Heart left ventricle (tissue), 16 donors: ENCODE measurements at regions not wholly inside any gene's neighbourhood (a gene's known extent, or its start where the extent isn't known, plus 50 kb on each side); places are given as distances from the start of the nearest gene placed in this dataset.

Experiments used
- ATAC-seq, 4 donors: fragments of 200-7000 bp; cut with Tn5 transposase; one replicate each; pipeline ENCODE4 v1.9.1; 2020 to 2022; ENCODE audit warnings: moderate library complexity in 4 of 4, mild to moderate bottlenecking in 3 of 4, moderate number of reproducible peaks in 1 of 4
- DNase-seq, 5 donors: peaks; one replicate each; pipeline ENCODE4 v3.0.0-alpha.2; 2020
- H3K27ac ChIP-seq, 12 donors: fragments of 200-600 bp; sonication (generic) in 4 of 12; one replicate each; pipeline versions ENCODE4 v1.5.0 to v1.8.0; 2016 to 2022; ENCODE audit warnings: mild to moderate bottlenecking in 2 of 12
- H3K27me3 ChIP-seq, 9 donors: fragments of 200-600 bp; sonication (generic) in 2 of 9; one replicate each; pipeline versions ENCODE4 v1.5.1 to v1.8.0; 2016 to 2022; ENCODE audit warnings: mild to moderate bottlenecking in 3 of 9
- H3K36me3 ChIP-seq, 9 donors: fragments of 200-600 bp; sonication (generic) in 2 of 9; one replicate each; pipeline versions ENCODE4 v1.5.0 to v1.8.0; 2018 to 2022; ENCODE audit warnings: mild to moderate bottlenecking in 2 of 9
- H3K4me1 ChIP-seq, 12 donors: fragments of 200-600 bp; sonication (generic) in 4 of 12; one replicate each; pipeline versions ENCODE4 v1.5.0 to v1.8.0; 2016 to 2022; ENCODE audit warnings: mild to moderate bottlenecking in 3 of 12
- H3K4me3 ChIP-seq, 12 donors: fragments of 200-600 bp; sonication (generic) in 4 of 12; one replicate each; pipeline versions ENCODE4 v1.5.0 to v1.8.0; 2017 to 2022; ENCODE audit warnings: mild to moderate bottlenecking in 9 of 12, moderate library complexity in 4 of 12
- H3K9me3 ChIP-seq, 12 donors: fragments of 200-600 bp; sonication (generic) in 4 of 12; one replicate each; pipeline versions ENCODE4 v1.5.0 to v1.8.0; 2016 to 2022; ENCODE audit warnings: mild to moderate bottlenecking in 1 of 12
- POLR2A ChIP-seq, 2 donors: fragments of 450-650 bp; IDR thresholded peaks; one replicate each; pipeline ENCODE4 v1.6.1; 2017; ENCODE audit warnings: antibody characterized with exemption in 2 of 2, mild to moderate bottlenecking in 2 of 2, moderate library complexity in 2 of 2
- WGBS, 4 donors: extraction: QIAGEN DNeasy Blood & Tissue Kit in 2 of 4; methylation state at CpG; one replicate each; pipeline versions ENCODE4 v1.1.5 to v1.1.7; 2013 to 2018; 5-methylcytosine and 5-hydroxymethylcytosine counted together
- intact Hi-C, 10 donors: fragments of 100-400 bp; cut with DNase I; formaldehyde crosslinking; loops; one replicate each; pipeline versions ENCODE4 v1.11.1 to v1.14.2; 2022
- TF ChIP-seq, protein P1 (sequence below), 12 donors: fragments of 200-600 bp; sonication (generic) in 4 of 12; IDR thresholded peaks; one replicate each; pipeline versions ENCODE4 v1.5.0 to v1.8.0; 2018 to 2022; ENCODE audit warnings: antibody characterized with exemption in 12 of 12, mild to moderate bottlenecking in 5 of 12
- donor health status: ischemic (EF 13 %, LVEDD 7.1; RV severe dilation, severe dysfunction).
- donor health status: healthy with polysubstance abuse.
- donor health status: DM: no; HTN: yes; CAD: no.
- donor health status: DM: no; HTN: no; CAD: no.
- donor health status: ischemic (EF 25% LVEDD 6.9; RV normal size, moderate dysfunction).
- donor health status: ischemic (EF 25% LVEDD 5.7; RV mildly dilated, moderate dysfunction).
- donor health status: healthy.
- donor health status: DM: yes; HTN: yes; CAD: no.
- donor health status: ischemic (EF 35%, LVEDD 5.7; RV mildly dilated, moderate dysfunction).
- donor health status: nonischemic (EF 11% LVEDD 7.7; RV severe dilation, severe dysfunction).
- donor health status: DM: yes; HTN: yes; CAD: no.
- donor health status: PGD.
- donor health status: ischemic (EF 29% LVEDD 5.4; RV normal size, mild dysfunction).
- donor health status: nonischemic (EF 23%, LVEDD 6.1; RV moderate dilation, normal function).

DNA sequence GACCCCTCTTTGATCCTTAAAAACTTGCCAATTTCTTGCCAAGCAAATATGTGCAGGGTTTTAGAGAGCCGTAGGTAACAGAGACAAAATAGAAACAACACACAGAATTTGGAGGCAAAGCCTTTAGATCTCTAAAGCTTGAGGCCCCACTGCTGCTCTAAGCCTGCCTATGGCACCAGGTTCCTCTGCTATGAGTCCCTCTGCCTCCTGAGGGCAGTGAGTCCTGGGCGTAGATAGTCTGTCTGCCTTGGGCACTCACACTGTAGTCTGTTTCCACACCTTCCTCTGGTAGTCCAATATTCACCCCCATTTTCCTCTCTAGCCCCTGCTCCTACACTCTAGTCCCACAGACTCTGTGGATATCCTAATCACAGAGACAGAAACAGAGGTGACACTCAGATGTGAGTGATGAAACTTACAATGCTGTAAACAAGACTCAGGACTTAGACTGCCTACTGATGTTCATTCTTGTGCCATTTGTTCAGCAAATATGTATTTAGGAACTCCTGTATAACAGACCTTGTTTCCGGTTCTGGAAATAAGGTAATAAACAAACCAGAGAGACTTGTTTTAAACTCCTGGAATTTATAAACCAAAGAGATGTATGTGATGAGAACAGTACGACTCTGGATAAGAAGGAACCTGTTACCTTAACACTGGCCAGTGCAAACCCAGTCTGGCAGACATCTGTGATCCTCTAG, 153.3 kb upstream of the PRSS1 start:
- Histone ChIP-seq H3K27me3 (peaks cover 0 to 40% (median 4%) of the 10 kb centered on the region in 9 donors), H3K4me1 (no peaks in the 10 kb centered on the region), H3K4me3 (no peak overlapping the region), H3K9me3 (no peaks in the 10 kb centered on the region), H3K27ac (no peak overlapping the region), H3K36me3 (no peaks in the 10 kb centered on the region)
- intact Hi-C loops, result no loop called here
- 58 to 68% (median 63%) methylated on average over 4 of the region's 4 CpGs for WGBS, 4 donors
- no peak for DNase-seq
- ATAC-seq, result no peak
- TF ChIP-seq POLR2A (IDR thresholded peaks at IDR 0.05), result no peak
- TF ChIP-seq, protein P1, sequence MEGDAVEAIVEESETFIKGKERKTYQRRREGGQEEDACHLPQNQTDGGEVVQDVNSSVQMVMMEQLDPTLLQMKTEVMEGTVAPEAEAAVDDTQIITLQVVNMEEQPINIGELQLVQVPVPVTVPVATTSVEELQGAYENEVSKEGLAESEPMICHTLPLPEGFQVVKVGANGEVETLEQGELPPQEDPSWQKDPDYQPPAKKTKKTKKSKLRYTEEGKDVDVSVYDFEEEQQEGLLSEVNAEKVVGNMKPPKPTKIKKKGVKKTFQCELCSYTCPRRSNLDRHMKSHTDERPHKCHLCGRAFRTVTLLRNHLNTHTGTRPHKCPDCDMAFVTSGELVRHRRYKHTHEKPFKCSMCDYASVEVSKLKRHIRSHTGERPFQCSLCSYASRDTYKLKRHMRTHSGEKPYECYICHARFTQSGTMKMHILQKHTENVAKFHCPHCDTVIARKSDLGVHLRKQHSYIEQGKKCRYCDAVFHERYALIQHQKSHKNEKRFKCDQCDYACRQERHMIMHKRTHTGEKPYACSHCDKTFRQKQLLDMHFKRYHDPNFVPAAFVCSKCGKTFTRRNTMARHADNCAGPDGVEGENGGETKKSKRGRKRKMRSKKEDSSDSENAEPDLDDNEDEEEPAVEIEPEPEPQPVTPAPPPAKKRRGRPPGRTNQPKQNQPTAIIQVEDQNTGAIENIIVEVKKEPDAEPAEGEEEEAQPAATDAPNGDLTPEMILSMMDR (IDR thresholded peaks at IDR 0.05), result no peak

DNA sequence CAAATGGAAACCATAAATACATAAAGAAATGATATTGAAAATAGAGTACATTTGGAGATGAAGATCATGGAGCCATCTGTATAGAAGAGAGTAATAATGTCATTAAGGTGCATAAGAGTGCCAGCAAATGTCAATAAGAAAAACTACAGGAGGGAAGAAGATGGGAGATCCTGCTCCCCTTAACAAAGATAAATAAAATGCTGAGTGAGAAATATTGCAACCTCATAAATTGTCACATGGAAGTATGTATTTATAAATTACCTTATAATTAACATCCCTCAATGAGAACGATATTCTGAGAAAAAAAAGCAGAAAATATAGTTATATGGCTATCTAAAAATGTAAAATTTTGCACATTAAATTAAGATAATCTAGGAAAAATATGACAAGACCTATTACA, 155.2 kb upstream of the PRSS1 start:
- no peak overlapping the region for H3K27ac ChIP-seq
- intact Hi-C loops, result no loop called here
- DNase-seq (no peak), ATAC-seq (no peak)
- H3K4me3 ChIP-seq, result no peak overlapping the region
- no peaks in the 10 kb centered on the region for H3K4me1 ChIP-seq
- peaks cover 0 to 29% (median 4%) of the 10 kb centered on the region in 9 donors for H3K27me3 ChIP-seq
- no peaks in the 10 kb centered on the region for H3K36me3 ChIP-seq
- TF ChIP-seq, protein P1 (IDR thresholded peaks at IDR 0.05), result no peak
- TF ChIP-seq POLR2A (IDR thresholded peaks at IDR 0.05), result no peak
- 27 to 71% (median 68%) methylated on average over 1 of the region's 1 CpG for WGBS, 4 donors
- no peaks in the 10 kb centered on the region for H3K9me3 ChIP-seq

DNA sequence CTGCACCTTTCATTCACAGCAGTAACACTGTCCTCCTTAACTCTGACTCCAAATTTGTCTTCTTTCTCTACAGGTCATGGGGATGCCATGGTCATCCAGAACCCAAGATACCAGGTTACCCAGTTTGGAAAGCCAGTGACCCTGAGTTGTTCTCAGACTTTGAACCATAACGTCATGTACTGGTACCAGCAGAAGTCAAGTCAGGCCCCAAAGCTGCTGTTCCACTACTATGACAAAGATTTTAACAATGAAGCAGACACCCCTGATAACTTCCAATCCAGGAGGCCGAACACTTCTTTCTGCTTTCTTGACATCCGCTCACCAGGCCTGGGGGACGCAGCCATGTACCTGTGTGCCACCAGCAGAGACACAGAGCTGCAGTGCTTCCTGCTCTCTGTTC, 156.2 kb upstream of the PRSS1 start:
- Histone ChIP-seq H3K27me3 (peaks cover 0 to 25% (median 4%) of the 10 kb centered on the region in 9 donors), H3K27ac (no peak overlapping the region), H3K4me1 (no peaks in the 10 kb centered on the region), H3K4me3 (no peak overlapping the region), H3K9me3 (no peaks in the 10 kb centered on the region), H3K36me3 (no peaks in the 10 kb centered on the region)
- WGBS, 4 donors, result 73 to 86% (median 81%) methylated on average over 4 of the region's 4 CpGs
- ATAC-seq (no peak), DNase-seq (no peak)
- intact Hi-C loops, result no loop called here
- TF ChIP-seq POLR2A (IDR thresholded peaks at IDR 0.05), result no peak
- TF ChIP-seq, protein P1 (IDR thresholded peaks at IDR 0.05), result no peak

DNA sequence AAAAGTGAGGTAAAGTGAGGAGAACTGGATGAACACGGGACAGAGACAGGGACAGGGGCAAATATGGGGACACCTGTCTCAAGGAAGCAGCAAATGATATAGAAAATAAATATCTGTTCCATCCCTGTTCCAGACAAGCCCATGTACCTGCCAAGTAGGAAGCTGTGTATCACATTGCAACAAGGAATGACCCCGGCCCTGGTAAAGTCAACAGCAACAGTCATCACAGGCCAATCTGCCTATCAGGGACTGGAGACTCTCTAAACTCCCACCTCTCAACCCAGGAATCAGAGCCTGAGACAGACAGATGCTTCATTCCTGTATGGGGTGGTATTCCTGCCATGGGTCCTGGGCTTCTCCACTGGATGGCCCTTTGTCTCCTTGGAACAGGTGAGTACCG, 156.6 kb upstream of the PRSS1 start:
- no peak for DNase-seq
- TF ChIP-seq POLR2A (IDR thresholded peaks at IDR 0.05), result no peak
- TF ChIP-seq, protein P1 (IDR thresholded peaks at IDR 0.05), result no peak
- 61 to 77% (median 71%) methylated on average over 3 of the region's 3 CpGs for WGBS, 4 donors
- no peak for ATAC-seq
- no peaks in the 10 kb centered on the region for H3K36me3 ChIP-seq
- no peak overlapping the region for H3K4me3 ChIP-seq
- no peaks in the 10 kb centered on the region for H3K9me3 ChIP-seq
- no peak overlapping the region for H3K27ac ChIP-seq
- H3K27me3 ChIP-seq, result peaks cover 0 to 20% (median under 1%) of the 10 kb centered on the region in 9 donors
- intact Hi-C loops, result no loop called here
- no peaks in the 10 kb centered on the region for H3K4me1 ChIP-seq
